ENCODE measurements at regions not wholly inside any gene's neighbourhood (a gene's known extent, or its start where the extent isn't known, plus 50 kb on each side); places are given as distances from the start of the nearest gene placed in this dataset.

GRCh38 chr16:55251151-55251550 is 72.9 kb upstream of the IRX6 start:
- no peak for TF ChIP-seq NR2C1 (IDR thresholded peaks at IDR 0.05)
- no peak for TF ChIP-seq NR2C1 (tag; IDR thresholded peaks at IDR 0.05)
- TF ChIP-seq FOXK2 (conservative IDR thresholded peaks at IDR 0.05 in 1 of 2, IDR thresholded peaks at IDR 0.05 in 1 of 2; ENCODE audit: low read depth in 2 of 2): no peak
- no peak for TF ChIP-seq TCF7L2 (IDR thresholded peaks at IDR 0.05; ENCODE audit: low read depth, low read length)
- TF ChIP-seq ZBTB8A (IDR thresholded peaks at IDR 0.05; ENCODE audit: partially characterized antibody): no peak
- TF ChIP-seq CHD1 (IDR thresholded peaks at IDR 0.05; ENCODE audit: low read length): no peak
- no peak for TF ChIP-seq ZBTB1 (CRISPR knock-in tag; IDR thresholded peaks at IDR 0.05; ENCODE audit: borderline replicate concordance, low read depth)
- no peak for TF ChIP-seq ETS1 (conservative IDR thresholded peaks at IDR 0.05; ENCODE audit: control insufficient read depth, low read depth, low read length)
- TF ChIP-seq STAG1 (CRISPR knock-in tag; IDR thresholded peaks at IDR 0.05; ENCODE audit: borderline replicate concordance): no peak
- TF ChIP-seq CTCF (IDR thresholded peaks at IDR 0.05 in 2 of 3, conservative IDR thresholded peaks at IDR 0.05 in 1 of 3; ENCODE audit: insufficient read depth in 2 of 3, low read depth in 1 of 3, low read length in 3 of 3): no peak
- no peak for TF ChIP-seq ZFX (CRISPR knock-in tag; IDR thresholded peaks at IDR 0.05)
- TF ChIP-seq ZNF146 (CRISPR knock-in tag; IDR thresholded peaks at IDR 0.05; ENCODE audit: unreplicated experiment): no peak
- no peak for TF ChIP-seq ZBED1 (IDR thresholded peaks at IDR 0.05)
- no peak for TF ChIP-seq CBFB (CRISPR knock-in tag; IDR thresholded peaks at IDR 0.05)
- TF ChIP-seq PATZ1 (CRISPR knock-in tag; IDR thresholded peaks at IDR 0.05; ENCODE audit: borderline replicate concordance): no peak

All from K562 (cell line).